Panc1 (cell line): ENCODE measurements at regions not wholly inside any gene's neighbourhood (a gene's known extent, or its start where the extent isn't known, plus 50 kb on each side); places are given as distances from the start of the nearest gene placed in this dataset.

Experiments
- POLR2AphosphoS5 ChIP-seq: IDR thresholded peaks from 2 replicates; pipeline ENCODE4 v1.6.1; 2012; ENCODE audit warnings: mild to moderate bottlenecking, low read depth, low read length, moderate library complexity
- TCF7L2 ChIP-seq: IDR thresholded peaks from 2 replicates; pipeline ENCODE4 v1.6.1; 2011; ENCODE audit warnings: mild to moderate bottlenecking, low read depth, low read length, inconsistent platforms
- TF ChIP-seq, protein P1 (sequence below): fragments of 450-650 bp; IDR thresholded peaks from 2 replicates; pipeline ENCODE4 v1.5.1; 2017; ENCODE audit warnings: mild to moderate bottlenecking

DNA sequence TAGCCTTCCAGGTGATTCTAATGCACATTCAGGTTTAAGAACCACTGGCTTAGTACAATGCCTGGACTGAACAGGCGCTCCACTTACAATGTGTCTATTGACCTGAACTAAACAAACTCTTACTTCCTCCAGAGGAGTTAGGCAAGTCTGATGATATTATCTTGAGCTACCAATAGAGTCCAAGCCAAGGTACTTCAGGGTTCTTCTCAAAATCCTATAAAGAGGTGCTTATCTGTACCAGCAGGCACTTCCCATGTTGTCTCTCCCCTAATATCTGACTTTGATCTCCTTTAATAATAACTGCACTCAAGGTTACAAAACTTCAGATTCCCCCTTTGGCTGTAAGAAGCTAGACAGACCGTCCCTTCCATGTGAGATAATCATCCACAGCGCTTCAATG, 157.0 kb upstream of the SVIL start:
- TF ChIP-seq, protein P1, sequence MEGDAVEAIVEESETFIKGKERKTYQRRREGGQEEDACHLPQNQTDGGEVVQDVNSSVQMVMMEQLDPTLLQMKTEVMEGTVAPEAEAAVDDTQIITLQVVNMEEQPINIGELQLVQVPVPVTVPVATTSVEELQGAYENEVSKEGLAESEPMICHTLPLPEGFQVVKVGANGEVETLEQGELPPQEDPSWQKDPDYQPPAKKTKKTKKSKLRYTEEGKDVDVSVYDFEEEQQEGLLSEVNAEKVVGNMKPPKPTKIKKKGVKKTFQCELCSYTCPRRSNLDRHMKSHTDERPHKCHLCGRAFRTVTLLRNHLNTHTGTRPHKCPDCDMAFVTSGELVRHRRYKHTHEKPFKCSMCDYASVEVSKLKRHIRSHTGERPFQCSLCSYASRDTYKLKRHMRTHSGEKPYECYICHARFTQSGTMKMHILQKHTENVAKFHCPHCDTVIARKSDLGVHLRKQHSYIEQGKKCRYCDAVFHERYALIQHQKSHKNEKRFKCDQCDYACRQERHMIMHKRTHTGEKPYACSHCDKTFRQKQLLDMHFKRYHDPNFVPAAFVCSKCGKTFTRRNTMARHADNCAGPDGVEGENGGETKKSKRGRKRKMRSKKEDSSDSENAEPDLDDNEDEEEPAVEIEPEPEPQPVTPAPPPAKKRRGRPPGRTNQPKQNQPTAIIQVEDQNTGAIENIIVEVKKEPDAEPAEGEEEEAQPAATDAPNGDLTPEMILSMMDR, result no peak
- no peak for TF ChIP-seq POLR2AphosphoS5
- TF ChIP-seq TCF7L2, result no peak
